ENCODE measurements at regions not wholly inside any gene's neighbourhood (a gene's known extent, or its start where the extent isn't known, plus 50 kb on each side); places are given as distances from the start of the nearest gene placed in this dataset.

DNA sequence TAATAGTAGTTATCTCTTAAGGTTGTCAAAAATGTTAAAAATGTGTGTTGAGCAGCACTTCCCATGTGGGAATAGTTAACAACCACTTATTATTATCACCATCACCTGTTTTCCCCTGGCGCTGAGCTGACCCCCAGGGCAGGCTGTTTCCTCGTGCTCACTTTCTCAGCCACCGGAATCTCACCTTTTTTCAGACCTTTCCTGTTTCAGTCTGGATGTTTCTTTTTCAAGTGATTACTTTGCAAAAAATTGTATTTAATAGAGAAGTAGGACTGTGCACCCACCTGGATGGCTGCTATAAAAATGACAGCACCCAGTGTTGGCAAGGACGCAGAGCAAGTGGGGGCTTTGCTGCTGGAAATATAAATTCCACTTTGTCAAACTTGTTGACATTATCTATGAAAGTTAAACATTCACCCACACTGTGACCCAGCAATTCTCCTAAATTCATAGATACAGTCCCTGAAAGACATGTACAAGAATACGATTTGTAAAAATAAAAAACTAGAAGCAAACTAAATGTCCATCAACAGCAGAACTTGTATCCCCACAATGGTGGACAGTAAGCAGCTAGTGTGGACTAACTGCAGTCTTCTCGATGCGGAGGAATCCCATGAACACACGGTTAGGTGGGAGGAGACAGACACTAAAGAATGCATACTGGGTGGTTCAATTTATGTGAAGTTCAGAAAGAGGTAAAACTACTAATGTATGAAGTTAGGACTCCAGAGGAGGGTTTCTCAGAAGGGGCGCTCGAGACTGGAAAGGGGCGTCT, 66.5 kb downstream of the SOWAHC start:
- no peak for TF ChIP-seq POLR2AphosphoS5 (IDR thresholded peaks at IDR 0.05; ENCODE audit: insufficient read depth in 1 of 2, low read depth in 1 of 2)
- no peak for TF ChIP-seq POLR2A (IDR thresholded peaks at IDR 0.05)
- H3K4me3 ChIP-seq, result no peak overlapping the region
- DNase-seq (ENCODE audit: extremely low spot score in 2 of 2), result no peak

DNA sequence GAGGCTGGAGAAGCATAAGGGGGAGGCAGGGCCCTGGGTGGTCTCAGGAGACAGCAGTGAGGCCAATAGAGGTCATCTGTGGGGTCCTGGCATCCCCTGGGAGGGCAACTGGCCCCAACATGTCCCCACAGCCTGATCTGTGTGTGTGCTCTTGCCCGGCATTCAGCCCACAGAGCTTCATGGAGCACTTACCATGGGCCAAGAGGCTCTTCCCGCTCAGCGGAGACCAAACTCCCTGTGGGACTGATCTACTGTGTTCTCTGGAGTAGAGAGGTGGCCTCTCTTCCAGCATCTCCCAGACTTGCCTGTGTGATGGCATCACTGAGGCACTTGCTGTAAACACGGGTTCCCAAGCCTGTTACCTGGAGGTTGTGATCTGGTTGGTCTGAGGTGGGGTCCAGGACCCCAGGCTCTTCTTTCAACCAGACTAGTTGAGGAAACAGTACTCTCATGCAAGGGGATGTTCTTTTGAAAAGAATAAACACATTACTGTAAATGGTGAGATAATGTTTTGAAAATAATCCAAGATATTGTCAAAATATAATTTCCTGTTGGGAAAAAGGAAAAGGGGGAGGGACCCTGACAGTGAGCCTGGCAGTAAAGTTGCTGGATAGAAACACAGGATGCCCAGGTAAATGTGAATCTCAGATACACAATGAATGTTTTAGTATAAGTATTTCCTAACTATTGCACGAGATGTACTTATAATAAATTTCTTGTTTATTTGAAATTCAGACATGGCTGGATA, 67.6 kb downstream of the SOWAHC start:
- no peak overlapping the region for H3K27ac ChIP-seq
- no peak overlapping the region for H3K4me3 ChIP-seq
- DNase-seq (ENCODE audit: extremely low spot score in 2 of 2), result no peak
- H3K27me3 ChIP-seq, result no peaks in the 10 kb centered on the region
- H3K36me3 ChIP-seq, result no peaks in the 10 kb centered on the region
- no peaks in the 10 kb centered on the region for H3K9me3 ChIP-seq
- H3K4me1 ChIP-seq, result peaks cover 7% of the 10 kb centered on the region
- TF ChIP-seq POLR2AphosphoS5 (IDR thresholded peaks at IDR 0.05; ENCODE audit: insufficient read depth in 1 of 2, low read depth in 1 of 2) (no peak), POLR2A (IDR thresholded peaks at IDR 0.05) (no peak)
- TF ChIP-seq, protein P1, sequence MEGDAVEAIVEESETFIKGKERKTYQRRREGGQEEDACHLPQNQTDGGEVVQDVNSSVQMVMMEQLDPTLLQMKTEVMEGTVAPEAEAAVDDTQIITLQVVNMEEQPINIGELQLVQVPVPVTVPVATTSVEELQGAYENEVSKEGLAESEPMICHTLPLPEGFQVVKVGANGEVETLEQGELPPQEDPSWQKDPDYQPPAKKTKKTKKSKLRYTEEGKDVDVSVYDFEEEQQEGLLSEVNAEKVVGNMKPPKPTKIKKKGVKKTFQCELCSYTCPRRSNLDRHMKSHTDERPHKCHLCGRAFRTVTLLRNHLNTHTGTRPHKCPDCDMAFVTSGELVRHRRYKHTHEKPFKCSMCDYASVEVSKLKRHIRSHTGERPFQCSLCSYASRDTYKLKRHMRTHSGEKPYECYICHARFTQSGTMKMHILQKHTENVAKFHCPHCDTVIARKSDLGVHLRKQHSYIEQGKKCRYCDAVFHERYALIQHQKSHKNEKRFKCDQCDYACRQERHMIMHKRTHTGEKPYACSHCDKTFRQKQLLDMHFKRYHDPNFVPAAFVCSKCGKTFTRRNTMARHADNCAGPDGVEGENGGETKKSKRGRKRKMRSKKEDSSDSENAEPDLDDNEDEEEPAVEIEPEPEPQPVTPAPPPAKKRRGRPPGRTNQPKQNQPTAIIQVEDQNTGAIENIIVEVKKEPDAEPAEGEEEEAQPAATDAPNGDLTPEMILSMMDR (IDR thresholded peaks at IDR 0.05), result no peak
- intact Hi-C loops (cut with DNase I), result no loop called here

More for the DNA sequence above, 66.5 kb downstream of the SOWAHC start:
- Histone ChIP-seq H3K36me3 (no peaks in the 10 kb centered on the region), H3K27ac (no peak overlapping the region), H3K4me1 (peaks cover 7% of the 10 kb centered on the region), H3K27me3 (no peaks in the 10 kb centered on the region), H3K9me3 (no peaks in the 10 kb centered on the region)
- intact Hi-C loops (cut with DNase I), result no loop called here

DNA sequence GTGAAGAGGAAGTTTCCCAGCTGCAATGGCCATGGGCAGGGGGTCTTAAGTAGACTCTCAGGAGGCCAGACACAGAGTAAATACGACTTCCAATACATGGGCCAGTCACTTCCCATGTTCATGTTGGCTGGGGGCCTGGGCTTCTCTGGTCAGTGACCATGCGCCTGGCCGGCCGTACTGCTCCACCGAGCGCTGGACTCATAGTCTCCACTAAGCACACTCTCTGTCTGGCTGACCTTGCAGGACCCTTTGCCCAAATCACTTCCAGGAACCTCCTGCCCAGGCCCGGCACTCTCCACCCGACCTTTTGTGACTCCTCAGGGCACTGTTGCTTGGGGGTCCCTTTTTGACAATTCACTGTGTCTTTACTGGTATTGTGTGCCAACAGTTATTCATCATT, 69.3 kb downstream of the SOWAHC start:
- intact Hi-C loops (cut with DNase I), result no loop called here
- Histone ChIP-seq H3K27ac (no peak overlapping the region), H3K27me3 (no peaks in the 10 kb centered on the region), H3K36me3 (no peaks in the 10 kb centered on the region), H3K9me3 (no peaks in the 10 kb centered on the region), H3K4me1 (peaks cover 1% of the 10 kb centered on the region), H3K4me3 (no peak overlapping the region)
- TF ChIP-seq, protein P1 (IDR thresholded peaks at IDR 0.05), result no peak
- no peak for TF ChIP-seq POLR2AphosphoS5 (IDR thresholded peaks at IDR 0.05; ENCODE audit: insufficient read depth in 1 of 2, low read depth in 1 of 2)
- TF ChIP-seq POLR2A (IDR thresholded peaks at IDR 0.05), result no peak
- DNase-seq (ENCODE audit: extremely low spot score in 2 of 2), result no peak

DNA sequence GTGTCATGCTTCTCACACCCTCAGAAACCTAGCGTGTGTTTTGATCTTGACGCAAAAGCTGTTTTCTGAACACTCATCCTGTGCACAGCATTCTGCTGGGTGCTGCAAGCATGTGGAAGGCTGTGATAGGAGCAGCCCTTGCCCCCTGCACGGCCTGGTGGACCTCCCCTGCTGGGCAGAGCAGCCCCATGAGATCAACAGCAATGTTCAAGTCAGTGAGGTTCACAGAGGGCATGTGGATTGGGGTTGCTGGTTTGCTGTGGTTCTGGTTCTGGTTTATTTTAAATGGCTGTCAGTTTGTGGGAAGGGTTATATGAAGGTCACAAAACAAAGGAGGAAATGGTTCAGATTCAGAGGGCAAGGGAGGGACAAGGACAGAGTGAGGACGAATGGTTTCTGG, 71.3 kb downstream of the SOWAHC start:
- H3K9me3 ChIP-seq, result no peaks in the 10 kb centered on the region
- no peak overlapping the region for H3K4me3 ChIP-seq
- no peak overlapping the region for H3K27ac ChIP-seq
- H3K4me1 ChIP-seq, result peaks cover 20% of the 10 kb centered on the region
- no peak for DNase-seq (ENCODE audit: extremely low spot score in 2 of 2)
- TF ChIP-seq POLR2AphosphoS5 (IDR thresholded peaks at IDR 0.05; ENCODE audit: insufficient read depth in 1 of 2, low read depth in 1 of 2), result no peak
- TF ChIP-seq, protein P1 (IDR thresholded peaks at IDR 0.05), result no peak
- TF ChIP-seq POLR2A (IDR thresholded peaks at IDR 0.05), result no peak
- intact Hi-C loops (cut with DNase I), result no loop called here
- no peaks in the 10 kb centered on the region for H3K27me3 ChIP-seq
- no peaks in the 10 kb centered on the region for H3K36me3 ChIP-seq

DNA sequence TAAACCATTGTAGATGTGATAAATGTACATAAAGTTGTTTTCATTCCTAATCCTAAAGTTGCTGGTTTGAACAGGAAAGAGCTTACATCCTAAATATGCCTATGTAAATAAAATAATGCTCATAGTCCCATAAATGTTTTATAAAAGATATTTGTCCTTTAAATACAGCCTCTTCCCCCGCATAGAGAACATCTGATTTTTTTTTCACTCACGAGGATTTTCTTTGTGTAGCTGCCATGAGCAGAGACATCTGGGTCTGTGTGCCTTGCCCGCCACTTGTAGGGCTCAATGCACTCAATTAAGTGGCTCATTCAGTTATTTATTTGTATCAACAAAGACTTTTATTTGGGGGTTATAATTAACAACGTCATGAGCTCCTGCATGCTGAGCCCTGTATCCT, 72.8 kb downstream of the SOWAHC start:
- no peak overlapping the region for H3K4me3 ChIP-seq
- no peak overlapping the region for H3K27ac ChIP-seq
- H3K4me1 ChIP-seq, result peaks cover 35% of the 10 kb centered on the region
- no peak for DNase-seq (ENCODE audit: extremely low spot score in 2 of 2)
- TF ChIP-seq POLR2AphosphoS5 (IDR thresholded peaks at IDR 0.05; ENCODE audit: insufficient read depth in 1 of 2, low read depth in 1 of 2) (no peak), POLR2A (IDR thresholded peaks at IDR 0.05) (no peak)
- no peaks in the 10 kb centered on the region for H3K9me3 ChIP-seq
- H3K36me3 ChIP-seq, result no peaks in the 10 kb centered on the region
- intact Hi-C loops (cut with DNase I), result no loop called here
- no peaks in the 10 kb centered on the region for H3K27me3 ChIP-seq

Measured in vagina (tissue), 2 donors.